ENCODE measurements at regions not wholly inside any gene's neighbourhood (a gene's known extent, or its start where the extent isn't known, plus 50 kb on each side); places are given as distances from the start of the nearest gene placed in this dataset.
A peak's percentile ranks its signal among the peaks of the same experiment; 100 is the strongest.

- Histone ChIP-seq H3K9me3 (no peaks in the 10 kb centered on the region), H3K4me1 (no peaks in the 10 kb centered on the region), H3K36me3 (no peaks in the 10 kb centered on the region), H3K27me3 (no peaks in the 10 kb centered on the region), H3K4me3 (replicated peaks in 1 of 3) (no peak overlapping the region), H3K27ac (no peak overlapping the region)
- no peak for DNase-seq
- 92 to 99% methylated on average over 4 of the region's 4 CpGs for WGBS, 2 donors
- intact Hi-C loops (cut with DNase I), result no loop called here
- TF ChIP-seq POLR2A (IDR thresholded peaks at IDR 0.05) (no peak), CTCF (IDR thresholded peaks at IDR 0.05) (no peak)
Measured at GRCh38 chr14:56875104-56875675, 64.9 kb upstream of the OTX2 start.

- intact Hi-C loops (cut with DNase I), result no loop called here
- Histone ChIP-seq H3K27me3 (no peaks in the 10 kb centered on the region), H3K4me3 (replicated peaks in 1 of 3) (no peak overlapping the region), H3K4me1 (no peaks in the 10 kb centered on the region), H3K36me3 (no peaks in the 10 kb centered on the region), H3K9me3 (no peaks in the 10 kb centered on the region), H3K27ac (no peak overlapping the region)
- TF ChIP-seq CTCF (IDR thresholded peaks at IDR 0.05) (peak in 1 of 6 experiments; percentile 6), POLR2A (IDR thresholded peaks at IDR 0.05) (no peak)
- 32 to 33% methylated on average over 5 of the region's 5 CpGs for WGBS, 2 donors
- DNase-seq, result peak in 1 of 2 donors; percentile 4
Measured at GRCh38 chr14:56874375-56874774, 64.1 kb upstream of the OTX2 start.

- intact Hi-C loops (cut with DNase I), result no loop called here
- H3K9me3 ChIP-seq, result no peaks in the 10 kb centered on the region
- H3K36me3 ChIP-seq, result no peaks in the 10 kb centered on the region
- no peaks in the 10 kb centered on the region for H3K27me3 ChIP-seq
- H3K4me3 ChIP-seq (replicated peaks in 1 of 3), result no peak overlapping the region
- 83 to 93% methylated on average over 2 of the region's 2 CpGs for WGBS, 2 donors
- DNase-seq, result no peak
- no peak overlapping the region for H3K27ac ChIP-seq
- no peaks in the 10 kb centered on the region for H3K4me1 ChIP-seq
- no peak for TF ChIP-seq POLR2A (IDR thresholded peaks at IDR 0.05)
- no peak for TF ChIP-seq CTCF (IDR thresholded peaks at IDR 0.05)
Measured at GRCh38 chr14:56870336-56870735, 60.1 kb upstream of the OTX2 start.

- H3K9me3 ChIP-seq, result no peaks in the 10 kb centered on the region
- H3K36me3 ChIP-seq, result no peaks in the 10 kb centered on the region
- no peaks in the 10 kb centered on the region for H3K4me1 ChIP-seq
- no peaks in the 10 kb centered on the region for H3K27me3 ChIP-seq
- no peak for DNase-seq
- TF ChIP-seq POLR2A (IDR thresholded peaks at IDR 0.05) (no peak), CTCF (IDR thresholded peaks at IDR 0.05) (no peak)
- 60 to 64% methylated on average over 5 of the region's 5 CpGs for WGBS, 2 donors
- H3K4me3 ChIP-seq (replicated peaks in 1 of 3), result no peak overlapping the region
- intact Hi-C loops (cut with DNase I), result no loop called here
- H3K27ac ChIP-seq, result no peak overlapping the region
Measured at GRCh38 chr14:56868660-56869059, 58.4 kb upstream of the OTX2 start.

- no peaks in the 10 kb centered on the region for H3K4me1 ChIP-seq
- peaks cover 8% of the 10 kb centered on the region for H3K27me3 ChIP-seq
- H3K36me3 ChIP-seq, result no peaks in the 10 kb centered on the region
- no peak for DNase-seq
- no peak overlapping the region for H3K4me3 ChIP-seq (replicated peaks in 1 of 3)
- H3K9me3 ChIP-seq, result no peaks in the 10 kb centered on the region
- intact Hi-C loops (cut with DNase I), result no loop called here
- TF ChIP-seq POLR2A (IDR thresholded peaks at IDR 0.05), result no peak
- WGBS, 2 donors, result 67 to 74% methylated on average over 5 of the region's 5 CpGs
- H3K27ac ChIP-seq, result no peak overlapping the region
Measured at GRCh38 chr14:56862836-56863235, 52.6 kb upstream of the OTX2 start.

GRCh38 chr14:56860441-56860840 lies 50.2 kb upstream of the OTX2 start:
- 47 to 52% methylated on average over 4 of the region's 4 CpGs for WGBS, 2 donors
- no peak for DNase-seq
- H3K36me3 ChIP-seq, result no peaks in the 10 kb centered on the region
- no peaks in the 10 kb centered on the region for H3K9me3 ChIP-seq
- no peak overlapping the region for H3K27ac ChIP-seq
- H3K4me3 ChIP-seq (replicated peaks in 1 of 3), result no peak overlapping the region
- no peak for TF ChIP-seq CTCF (IDR thresholded peaks at IDR 0.05)
- TF ChIP-seq POLR2A (IDR thresholded peaks at IDR 0.05), result no peak
- intact Hi-C loops (cut with DNase I), result no loop called here
- H3K27me3 ChIP-seq, result peaks cover 13% of the 10 kb centered on the region
- H3K4me1 ChIP-seq, result no peaks in the 10 kb centered on the region
